Mesenchymal stem cell (in vitro differentiated cells and primary cell): ENCODE measurements at regions not wholly inside any gene's neighbourhood (a gene's known extent, or its start where the extent isn't known, plus 50 kb on each side); places are given as distances from the start of the nearest gene placed in this dataset.
A peak's percentile ranks its signal among the peaks of the same experiment; 100 is the strongest.

Experiments used
- DNase-seq: peaks from one replicate; pipeline ENCODE4 v3.0.0-alpha.2; 2013
- H2AFZ ChIP-seq: one replicate; pipeline ENCODE4 v1.6.1; 2013; ENCODE audit warnings: low read depth, mild to moderate bottlenecking, control low read depth, inconsistent platforms, low read length, moderate library complexity
- H2AK5ac ChIP-seq: 2 replicates; pipeline ENCODE4 v1.6.1; 2013; ENCODE audit warnings: low read length, moderate library complexity, mild to moderate bottlenecking, inconsistent platforms; ENCODE audit not compliant: severe bottlenecking
- H2BK120ac ChIP-seq: one replicate; pipeline ENCODE4 v1.6.1; 2013; ENCODE audit warnings: low read depth, mild to moderate bottlenecking, inconsistent platforms, low read length, moderate library complexity
- H2BK12ac ChIP-seq, 2 experiments: one replicate each; pipeline ENCODE4 v1.6.1; 2013; ENCODE audit warnings: inconsistent platforms in 2 of 2, low read length in 2 of 2, mild to moderate bottlenecking in 2 of 2, moderate library complexity in 2 of 2, control low read depth in 1 of 2
- H2BK15ac ChIP-seq: one replicate; pipeline ENCODE4 v1.6.1; 2013; ENCODE audit warnings: mild to moderate bottlenecking, low read depth, inconsistent platforms; ENCODE audit not compliant: poor library complexity, severe bottlenecking
- H2BK5ac ChIP-seq: 2 replicates; pipeline ENCODE4 v1.6.1; 2013; ENCODE audit warnings: low read depth, mild to moderate bottlenecking, low read length, control low read depth, inconsistent platforms; ENCODE audit not compliant: poor library complexity, severe bottlenecking
- H3K14ac ChIP-seq, 2 experiments: one replicate each; pipeline ENCODE4 v1.6.1; 2013; ENCODE audit warnings: inconsistent platforms in 2 of 2, low read length in 2 of 2, control low read depth in 1 of 2, mild to moderate bottlenecking in 1 of 2, moderate library complexity in 1 of 2
- H3K18ac ChIP-seq, 2 experiments: one replicate each; pipeline ENCODE4 v1.6.1; 2013; ENCODE audit warnings: inconsistent platforms in 2 of 2, low read length in 2 of 2, control low read depth in 1 of 2, low read depth in 1 of 2, mild to moderate bottlenecking in 1 of 2
- H3K23ac ChIP-seq, 2 experiments: one replicate each; pipeline ENCODE4 v1.6.1; 2013; ENCODE audit warnings: inconsistent platforms in 2 of 2, low read length in 2 of 2, mild to moderate bottlenecking in 2 of 2, moderate library complexity in 2 of 2, control low read depth in 1 of 2
- H3K27ac ChIP-seq: 2 replicates; pipeline ENCODE4 v1.5.1; 2013; ENCODE audit warnings: mild to moderate bottlenecking, moderate library complexity, low read length, control low read depth, inconsistent platforms; ENCODE audit not compliant: poor library complexity, severe bottlenecking
- H3K27me3 ChIP-seq, 2 experiments: 2 replicates each; pipeline versions ENCODE4 v1.6.1 to v1.7.0; 2013; ENCODE audit warnings: low read length in 2 of 2, mild to moderate bottlenecking in 2 of 2, moderate library complexity in 2 of 2, control low read depth in 1 of 2, inconsistent platforms in 1 of 2; ENCODE audit not compliant: control insufficient read depth in 1 of 2, insufficient read depth in 1 of 2
- H3K36me3 ChIP-seq, 2 experiments: 2 replicates each; pipeline versions ENCODE4 v1.6.1 to v1.7.0; 2013; ENCODE audit warnings: low read length in 2 of 2, control low read depth in 1 of 2, inconsistent platforms in 1 of 2, low read depth in 1 of 2, mild to moderate bottlenecking in 1 of 2; ENCODE audit not compliant: insufficient read depth in 2 of 2, control insufficient read depth in 1 of 2
- H3K4ac ChIP-seq, 2 experiments: one replicate each; pipeline ENCODE4 v1.6.1; 2013; ENCODE audit warnings: inconsistent platforms in 2 of 2, low read length in 2 of 2, mild to moderate bottlenecking in 2 of 2, moderate library complexity in 2 of 2, control low read depth in 1 of 2, low read depth in 1 of 2
- H3K4me1 ChIP-seq: 2 replicates; pipeline ENCODE4 v1.6.1; 2013; ENCODE audit warnings: low read depth, low read length, control low read depth; ENCODE audit not compliant: control insufficient read depth, insufficient read depth
- H3K4me2 ChIP-seq: 2 replicates; pipeline ENCODE4 v1.6.1; 2013; ENCODE audit warnings: low read length, mild to moderate bottlenecking, inconsistent platforms; ENCODE audit not compliant: poor library complexity, severe bottlenecking
- H3K4me3 ChIP-seq, 2 experiments: 2 replicates each; pipeline versions ENCODE4 v1.5.1 to v1.7.0; 2013; ENCODE audit warnings: low read length in 2 of 2, mild to moderate bottlenecking in 2 of 2, control low read depth in 1 of 2, low read depth in 1 of 2; ENCODE audit not compliant: insufficient read depth in 1 of 2
- H3K79me1 ChIP-seq: replicated peaks from 2 replicates; pipeline ENCODE4 v1.6.1; 2013; ENCODE audit warnings: mild to moderate bottlenecking, control low read depth, low read length, inconsistent platforms; ENCODE audit not compliant: poor library complexity, severe bottlenecking
- H3K9ac ChIP-seq: 2 replicates; pipeline ENCODE4 v1.7.0; 2013; ENCODE audit warnings: mild to moderate bottlenecking, low read length, moderate library complexity
- H3K9me3 ChIP-seq: 2 replicates; pipeline ENCODE4 v1.7.0; 2013; ENCODE audit warnings: mild to moderate bottlenecking, low read length; ENCODE audit not compliant: control insufficient read depth
- H4K8ac ChIP-seq: one replicate; pipeline ENCODE4 v1.6.1; 2013; ENCODE audit warnings: inconsistent platforms, mild to moderate bottlenecking, low read length, moderate library complexity
- H4K91ac ChIP-seq: one replicate; pipeline ENCODE4 v1.6.1; 2013; ENCODE audit warnings: mild to moderate bottlenecking, low read length, inconsistent platforms
- WGBS: methylation state at CpG from one replicate; pipeline ENCODE4 v1.1.7; 2013; ENCODE audit warnings: mixed read lengths; 5-methylcytosine and 5-hydroxymethylcytosine counted together

DNA sequence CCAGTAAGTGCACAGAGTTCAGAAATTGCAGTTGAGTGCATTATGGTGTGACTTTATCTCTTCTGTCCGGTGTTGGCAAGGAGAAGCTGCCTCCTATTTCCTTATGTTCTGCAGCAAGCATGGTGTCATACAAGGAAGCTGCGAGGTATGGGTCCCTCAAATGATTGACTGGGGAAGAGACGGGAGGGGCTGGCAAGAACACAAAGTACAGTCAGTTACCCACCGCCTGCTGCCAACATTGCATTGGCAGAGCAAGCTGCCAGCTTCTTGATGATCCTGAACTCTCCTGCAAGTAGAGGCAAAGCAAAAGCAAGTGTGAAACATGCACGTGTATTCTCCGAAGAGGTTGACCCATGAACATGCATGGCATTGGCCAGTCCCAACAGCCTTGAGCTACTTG, 1013.6 kb downstream of the UQCRFS1 start:
- no peak overlapping the region for H2BK5ac ChIP-seq
- H2BK15ac ChIP-seq = no peak overlapping the region
- H3K18ac ChIP-seq = no peak overlapping the region
- H2BK120ac ChIP-seq = no peak overlapping the region
- H3K4me3 ChIP-seq = no peak overlapping the region
- no peak overlapping the region for H2BK12ac ChIP-seq
- DNase-seq = no peak
- H3K36me3 ChIP-seq = no peaks in the 10 kb centered on the region
- no peaks in the 10 kb centered on the region for H3K9me3 ChIP-seq
- H2AFZ ChIP-seq = no peak overlapping the region
- H4K8ac ChIP-seq = no peak overlapping the region
- no peak overlapping the region for H3K9ac ChIP-seq
- no peak overlapping the region for H3K14ac ChIP-seq
- H3K4me2 ChIP-seq = no peak overlapping the region
- peaks cover 6 to 27% of the 10 kb centered on the region in 2 experiments for H3K27me3 ChIP-seq
- H4K91ac ChIP-seq = no peak overlapping the region
- 85% methylated on average over 6 of the region's 6 CpGs for WGBS
- no peaks in the 10 kb centered on the region for H3K79me1 ChIP-seq
- no peak overlapping the region for H2AK5ac ChIP-seq
- H3K4ac ChIP-seq = no peak overlapping the region
- H3K27ac ChIP-seq = no peak overlapping the region
- H3K23ac ChIP-seq = no peak overlapping the region
- no peaks in the 10 kb centered on the region for H3K4me1 ChIP-seq

DNA sequence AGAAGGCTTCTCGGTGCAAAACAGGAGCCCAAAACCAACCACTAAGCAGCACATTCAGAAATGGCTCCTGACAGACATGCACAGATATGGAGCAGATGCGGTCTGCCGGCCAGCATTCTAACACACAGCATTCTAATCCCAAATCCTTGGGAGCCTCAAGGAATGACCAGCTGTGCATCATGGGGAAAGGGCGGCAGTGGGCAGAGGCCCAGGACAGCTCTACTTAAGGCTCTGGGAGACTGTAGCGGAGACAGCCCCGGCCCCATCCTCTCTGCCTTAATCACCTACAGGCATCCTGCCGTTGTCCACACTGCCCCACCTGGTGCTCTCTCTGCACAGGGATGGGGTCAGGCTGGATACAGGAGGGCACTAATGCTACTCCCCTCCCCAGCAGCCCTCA, 1016.0 kb downstream of the UQCRFS1 start:
- Histone ChIP-seq H4K91ac (no peak overlapping the region), H3K27ac (no peak overlapping the region), H3K9me3 (no peaks in the 10 kb centered on the region), H3K4ac (no peak overlapping the region), H4K8ac (no peak overlapping the region), H2BK12ac (no peak overlapping the region), H2AFZ (no peak overlapping the region), H3K9ac (no peak overlapping the region), H3K14ac (no peak overlapping the region), H3K27me3 (peaks cover 8 to 38% of the 10 kb centered on the region in 2 experiments), H2BK120ac (no peak overlapping the region), H3K36me3 (no peaks in the 10 kb centered on the region), H3K4me1 (peaks cover 4% of the 10 kb centered on the region), H3K4me2 (no peak overlapping the region), H3K4me3 (no peak overlapping the region), H2AK5ac (no peak overlapping the region), H3K18ac (no peak overlapping the region), H2BK5ac (no peak overlapping the region), H3K79me1 (no peaks in the 10 kb centered on the region), H3K23ac (no peak overlapping the region), H2BK15ac (no peak overlapping the region)
- DNase-seq = no peak
- 79% methylated on average over 7 of the region's 7 CpGs for WGBS

DNA sequence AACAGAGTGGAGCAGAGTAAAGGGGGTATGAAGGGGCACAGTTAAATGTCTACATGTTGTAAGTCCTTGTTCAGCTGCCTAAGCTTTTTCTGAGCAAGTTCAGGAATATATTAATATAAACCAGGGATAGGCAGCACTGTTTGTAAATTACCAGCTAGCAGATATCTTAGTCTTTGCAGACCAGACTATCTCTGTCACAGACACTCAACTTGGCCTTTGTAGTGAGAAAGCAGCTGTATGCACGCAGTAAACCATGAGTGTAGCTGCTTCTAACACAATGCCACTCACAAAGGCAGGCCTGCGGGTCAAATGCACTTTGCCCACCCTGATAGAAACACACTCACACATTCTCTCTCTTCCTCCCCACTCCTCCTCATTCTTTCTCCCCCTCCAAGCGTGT, 1016.9 kb downstream of the UQCRFS1 start:
- no peak overlapping the region for H3K4ac ChIP-seq
- H3K4me2 ChIP-seq = no peak overlapping the region
- peaks cover 5 to 43% of the 10 kb centered on the region in 2 experiments for H3K27me3 ChIP-seq
- H4K8ac ChIP-seq = no peak overlapping the region
- no peak overlapping the region for H3K9ac ChIP-seq
- H2BK12ac ChIP-seq = no peak overlapping the region
- 16% methylated on average over 2 of the region's 3 CpGs for WGBS
- no peak overlapping the region for H2AFZ ChIP-seq
- no peak for DNase-seq
- no peaks in the 10 kb centered on the region for H3K36me3 ChIP-seq
- no peaks in the 10 kb centered on the region for H3K9me3 ChIP-seq
- H2BK120ac ChIP-seq = no peak overlapping the region
- no peak overlapping the region for H3K18ac ChIP-seq
- no peaks in the 10 kb centered on the region for H3K79me1 ChIP-seq
- no peak overlapping the region for H3K23ac ChIP-seq
- no peak overlapping the region for H3K14ac ChIP-seq
- H3K27ac ChIP-seq = no peak overlapping the region
- H3K4me1 ChIP-seq = peaks cover 4% of the 10 kb centered on the region
- no peak overlapping the region for H2BK15ac ChIP-seq
- no peak overlapping the region for H2BK5ac ChIP-seq
- no peak overlapping the region for H3K4me3 ChIP-seq
- no peak overlapping the region for H2AK5ac ChIP-seq
- no peak overlapping the region for H4K91ac ChIP-seq

DNA sequence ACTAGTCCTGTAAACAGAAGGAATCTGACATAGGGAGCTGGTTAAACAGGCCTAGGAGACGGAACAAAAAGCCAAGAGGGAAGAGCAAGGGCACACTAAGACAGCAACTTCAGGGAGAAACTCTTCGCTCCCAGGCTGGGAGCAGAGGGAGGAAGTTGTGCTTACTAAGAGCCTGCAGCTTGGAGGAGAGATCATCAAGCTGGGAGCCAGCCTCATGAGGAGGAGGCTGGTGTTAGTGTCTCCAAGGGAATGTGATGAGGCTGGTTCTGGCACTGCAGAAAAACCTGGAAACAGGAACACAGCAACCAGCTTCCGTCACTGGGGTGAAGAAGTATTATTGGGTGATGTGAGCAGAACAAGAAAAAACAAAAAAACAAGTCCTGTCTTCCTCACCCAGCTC, 1027.3 kb downstream of the UQCRFS1 start:
- no peaks in the 10 kb centered on the region for H3K9me3 ChIP-seq
- H2BK12ac ChIP-seq = no peak overlapping the region
- H3K27ac ChIP-seq = peak overlapping the region; percentile 53
- no peak overlapping the region for H2AFZ ChIP-seq
- H2BK120ac ChIP-seq = no peak overlapping the region
- H3K4me1 ChIP-seq = peaks cover 3% of the 10 kb centered on the region
- no peak for DNase-seq
- no peak overlapping the region for H3K4ac ChIP-seq
- no peaks in the 10 kb centered on the region for H3K79me1 ChIP-seq
- no peaks in the 10 kb centered on the region for H3K36me3 ChIP-seq
- no peak overlapping the region for H2AK5ac ChIP-seq
- H3K9ac ChIP-seq = peak overlapping the region; percentile 62
- no peak overlapping the region for H3K18ac ChIP-seq
- no peak overlapping the region for H4K91ac ChIP-seq
- H3K23ac ChIP-seq = no peak overlapping the region
- no peak overlapping the region for H2BK5ac ChIP-seq
- peak overlapping the region in 1 of 2 experiments; percentile 42 for H3K4me3 ChIP-seq
- no peak overlapping the region for H2BK15ac ChIP-seq
- no peak overlapping the region for H3K14ac ChIP-seq
- no peak overlapping the region for H3K4me2 ChIP-seq
- H3K27me3 ChIP-seq = peaks cover 5 to 20% of the 10 kb centered on the region in 2 experiments
- whole genome bisulfite sequencing = 50% methylated on average over 2 of the region's 3 CpGs
- H4K8ac ChIP-seq = no peak overlapping the region
